ENCODE measurements at regions not wholly inside any gene's neighbourhood (a gene's known extent, or its start where the extent isn't known, plus 50 kb on each side); places are given as distances from the start of the nearest gene placed in this dataset.

- no peak overlapping the region for H3K4me3 ChIP-seq (ENCODE audit: low read depth, low read length)
- no peak for TF ChIP-seq CTCF (IDR thresholded peaks at IDR 0.05; ENCODE audit: borderline replicate concordance, insufficient read depth, low read depth, low read length)
These were observed 106.7 kb downstream of the FAM174A start for GRCh38 chr5:100641833-100642232.

DNA sequence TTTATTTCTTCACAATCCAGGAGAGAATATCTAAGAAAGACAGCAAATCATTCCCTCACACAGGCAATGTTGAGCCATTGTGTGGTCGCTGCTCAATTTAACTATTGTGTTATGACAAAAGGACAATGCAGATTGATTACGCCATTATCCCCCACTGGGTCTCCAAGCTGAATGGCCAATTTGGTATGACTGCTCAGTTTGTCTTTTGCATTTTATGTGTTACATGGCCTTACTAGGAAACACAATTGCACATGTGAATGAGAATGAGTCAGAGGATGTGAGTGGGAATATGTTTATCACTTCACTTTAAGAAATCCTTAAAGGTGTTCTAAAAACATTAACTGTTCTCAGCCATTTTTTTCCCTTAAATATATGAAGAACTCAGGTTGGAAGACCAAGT is 108.3 kb downstream of the FAM174A start:
- H3K4me3 ChIP-seq (ENCODE audit: low read depth, low read length) = no peak overlapping the region
- TF ChIP-seq CTCF (IDR thresholded peaks at IDR 0.05; ENCODE audit: borderline replicate concordance, insufficient read depth, low read depth, low read length) = no peak

DNA sequence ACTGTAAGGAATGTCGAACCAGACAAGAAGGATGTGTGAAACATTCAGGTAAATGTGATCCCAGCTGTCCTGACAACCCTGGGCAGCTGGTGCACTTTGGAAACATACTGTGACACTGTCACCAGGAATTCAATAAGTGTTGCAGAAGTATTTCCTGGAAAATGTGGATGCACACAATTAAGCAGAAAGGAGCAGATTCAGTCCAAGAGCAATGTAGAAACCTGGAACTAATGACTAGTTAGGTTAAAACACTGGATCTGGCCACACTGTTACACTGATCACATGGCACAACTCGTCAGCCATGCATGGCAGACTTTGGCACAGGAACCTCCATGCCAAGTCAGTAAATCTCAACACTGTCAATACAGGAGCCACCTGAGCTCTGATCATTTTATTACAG is 109.0 kb downstream of the FAM174A start:
- TF ChIP-seq CTCF (IDR thresholded peaks at IDR 0.05; ENCODE audit: borderline replicate concordance, insufficient read depth, low read depth, low read length) = no peak
- H3K4me3 ChIP-seq (ENCODE audit: low read depth, low read length) = no peak overlapping the region

- TF ChIP-seq CTCF (IDR thresholded peaks at IDR 0.05; ENCODE audit: borderline replicate concordance, insufficient read depth, low read depth, low read length) = no peak
- no peak overlapping the region for H3K4me3 ChIP-seq (ENCODE audit: low read depth, low read length)
These were observed 109.6 kb downstream of the FAM174A start for GRCh38 chr5:100644776-100645175.

GRCh38 chr5:100646011-100646410 is 110.8 kb downstream of the FAM174A start:
- no peak overlapping the region for H3K4me3 ChIP-seq (ENCODE audit: low read depth, low read length)
- no peak for TF ChIP-seq CTCF (IDR thresholded peaks at IDR 0.05; ENCODE audit: borderline replicate concordance, insufficient read depth, low read depth, low read length)

DNA sequence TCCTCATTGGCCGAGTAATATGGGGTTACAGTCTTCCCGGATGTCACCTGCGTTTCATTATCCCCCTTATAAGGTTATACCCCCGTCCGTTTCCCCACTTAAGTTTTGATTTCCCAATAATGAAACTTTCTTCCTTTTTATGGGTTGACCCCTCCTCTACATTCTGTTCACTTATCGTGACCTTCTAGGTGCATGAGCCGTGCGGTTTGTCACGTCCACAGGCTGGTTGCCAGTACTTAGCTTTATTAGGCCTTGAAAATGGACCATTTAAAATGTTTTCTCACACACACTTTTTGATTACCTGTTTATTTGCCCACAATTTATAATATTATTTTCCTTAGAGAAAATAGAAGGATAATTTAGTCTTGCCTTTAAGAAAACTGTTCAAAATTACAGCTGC is 111.5 kb downstream of the FAM174A start:
- TF ChIP-seq CTCF (IDR thresholded peaks at IDR 0.05; ENCODE audit: borderline replicate concordance, insufficient read depth, low read depth, low read length) = no peak
- H3K4me3 ChIP-seq (ENCODE audit: low read depth, low read length) = no peak overlapping the region

- TF ChIP-seq CTCF (IDR thresholded peaks at IDR 0.05; ENCODE audit: borderline replicate concordance, insufficient read depth, low read depth, low read length) = no peak
- H3K4me3 ChIP-seq (ENCODE audit: low read depth, low read length) = no peak overlapping the region
These were observed 112.5 kb downstream of the FAM174A start for GRCh38 chr5:100647461-100648230.
